Keratinocyte (primary cell): ENCODE measurements at regions not wholly inside any gene's neighbourhood (a gene's known extent, or its start where the extent isn't known, plus 50 kb on each side); places are given as distances from the start of the nearest gene placed in this dataset.

Source experiments
- DNase-seq: peaks from one replicate; pipeline ENCODE4 v3.0.0-alpha.2; 2011; ENCODE audit warnings: low read depth, missing footprints, low spot score
- FAIRE-seq: peaks from 2 replicates; lab custom pipeline; 2011; peaks lifted over from hg19 to GRCh38; lab: Jason Lieb, UNC
- H2AFZ ChIP-seq: 2 replicates; pipeline ENCODE4 v1.6.0; 2012; ENCODE audit warnings: low read length, control low read depth, inconsistent platforms; ENCODE audit not compliant: control insufficient read depth
- H3K27ac ChIP-seq: 2 replicates; pipeline ENCODE4 v1.5.1; 2011; ENCODE audit warnings: low read length; ENCODE audit not compliant: control insufficient read depth, insufficient read depth
- H3K27me3 ChIP-seq: 3 replicates; pipeline ENCODE4 v1.6.0; 2011; ENCODE audit warnings: low read length; ENCODE audit not compliant: control insufficient read depth, insufficient read depth; ENCODE audit errors: extremely low read depth
- H3K36me3 ChIP-seq, 2 experiments: 2 replicates in 1 of 2; 3 replicates in 1 of 2; pipeline ENCODE4 v1.5.1; 2011; ENCODE audit warnings: low read length in 2 of 2, mild to moderate bottlenecking in 1 of 2; ENCODE audit not compliant: control insufficient read depth in 2 of 2, insufficient read depth in 2 of 2; ENCODE audit errors: extremely low read depth in 1 of 2
- H3K4me1 ChIP-seq: 3 replicates; pipeline ENCODE4 v1.5.1; 2011; ENCODE audit warnings: low read length; ENCODE audit not compliant: control insufficient read depth, insufficient read depth; ENCODE audit errors: extremely low read depth
- H3K4me2 ChIP-seq: 3 replicates; pipeline ENCODE4 v1.6.0; 2011; ENCODE audit warnings: low read depth, low read length; ENCODE audit not compliant: control insufficient read depth, insufficient read depth; ENCODE audit errors: extremely low read depth
- H3K4me3 ChIP-seq, 3 experiments: fragments of 200-600 bp in 1 of 3; sonication (generic) in 1 of 3; 2 replicates in 2 of 3; 3 replicates in 1 of 3; pipeline ENCODE4 v1.5.1; 2011 to 2016; ENCODE audit warnings: low read length in 3 of 3, mild to moderate bottlenecking in 3 of 3, control low read depth in 2 of 3, inconsistent platforms in 1 of 3, low read depth in 1 of 3, mixed read lengths in 1 of 3, mixed run types in 1 of 3, moderate library complexity in 1 of 3; ENCODE audit not compliant: control insufficient read depth in 2 of 3, insufficient read depth in 2 of 3; ENCODE audit errors: extremely low read depth in 1 of 3
- H3K79me2 ChIP-seq: 2 replicates; pipeline ENCODE4 v1.6.0; 2012; ENCODE audit warnings: low read length; ENCODE audit not compliant: control insufficient read depth, insufficient read depth
- H3K9ac ChIP-seq: 3 replicates; pipeline ENCODE4 v1.6.0; 2011; ENCODE audit warnings: low read length; ENCODE audit not compliant: control insufficient read depth, insufficient read depth; ENCODE audit errors: extremely low read depth
- H3K9me1 ChIP-seq: 3 replicates; pipeline ENCODE4 v1.6.0; 2011; ENCODE audit warnings: low read length; ENCODE audit not compliant: control insufficient read depth, insufficient read depth; ENCODE audit errors: extremely low read depth
- H3K9me3 ChIP-seq: 2 replicates; pipeline ENCODE4 v1.5.1; 2012; ENCODE audit warnings: low read depth, low read length; ENCODE audit not compliant: control insufficient read depth
- H4K20me1 ChIP-seq: 3 replicates; pipeline ENCODE4 v1.6.0; 2011; ENCODE audit warnings: low read length; ENCODE audit not compliant: control insufficient read depth, insufficient read depth; ENCODE audit errors: extremely low read depth
- CTCF ChIP-seq, 3 experiments: IDR thresholded peaks in 1 of 3; conservative IDR thresholded peaks in 1 of 3; optimal IDR thresholded peaks in 1 of 3; 2 replicates in 2 of 3; 3 replicates in 1 of 3; pipeline versions ENCODE3 to v1.5.1; 2011; ENCODE audit warnings: low read length in 3 of 3, mild to moderate bottlenecking in 3 of 3, moderate library complexity in 2 of 3, control low read depth in 1 of 3, inconsistent platforms in 1 of 3; ENCODE audit not compliant: insufficient read depth in 2 of 3; ENCODE audit errors: extremely low read depth in 1 of 3
- EZH2 ChIP-seq: IDR thresholded peaks from one replicate; pipeline ENCODE4 v1.6.1; 2012; ENCODE audit warnings: inconsistent platforms, mild to moderate bottlenecking, low read length, moderate library complexity
- dilution Hi-C: fragments of 300-500 bp; cut with MboI; formaldehyde crosslinking; loops from one replicate; pipeline ENCODE4 v1.7.0; 2020; ENCODE audit warnings: low sequenced_read_pairs; ENCODE audit not compliant: extremely low pct_ligation_motif_present

GRCh38 chr5:60517094-60517694 lies 182.8 kb downstream of the DEPDC1B start:
- FAIRE-seq (no peak), DNase-seq (no peak)
- H3K4me1 ChIP-seq: no peaks in the 10 kb centered on the region
- H3K9me1 ChIP-seq: no peaks in the 10 kb centered on the region
- dilution Hi-C loops: no loop called here
- H3K4me2 ChIP-seq: no peak overlapping the region
- no peaks in the 10 kb centered on the region for H3K36me3 ChIP-seq
- H4K20me1 ChIP-seq: no peaks in the 10 kb centered on the region
- TF ChIP-seq EZH2 (no peak), CTCF (optimal IDR thresholded peaks at IDR 0.05 in 1 of 3, IDR thresholded peaks at IDR 0.05 in 1 of 3, conservative IDR thresholded peaks at IDR 0.05 in 1 of 3; ENCODE audit: extremely low read depth in 1 of 3, insufficient read depth in 2 of 3, low read length in 3 of 3) (no peak)
- no peaks in the 10 kb centered on the region for H3K79me2 ChIP-seq
- no peaks in the 10 kb centered on the region for H3K9me3 ChIP-seq
- H2AFZ ChIP-seq: no peak overlapping the region
- peaks cover 6% of the 10 kb centered on the region for H3K27me3 ChIP-seq
- no peak overlapping the region for H3K9ac ChIP-seq
- H3K27ac ChIP-seq: no peak overlapping the region
- no peak overlapping the region for H3K4me3 ChIP-seq

- no peaks in the 10 kb centered on the region for H3K4me1 ChIP-seq
- H3K36me3 ChIP-seq: no peaks in the 10 kb centered on the region
- FAIRE-seq (no peak), DNase-seq (no peak)
- no peaks in the 10 kb centered on the region for H3K9me1 ChIP-seq
- H3K79me2 ChIP-seq: no peaks in the 10 kb centered on the region
- no peak overlapping the region for H3K4me3 ChIP-seq
- no peak overlapping the region for H3K9ac ChIP-seq
- no peak overlapping the region for H3K27ac ChIP-seq
- H3K9me3 ChIP-seq: no peaks in the 10 kb centered on the region
- peaks cover 6% of the 10 kb centered on the region for H3K27me3 ChIP-seq
- dilution Hi-C loops: no loop called here
- no peak for TF ChIP-seq EZH2
- TF ChIP-seq CTCF (optimal IDR thresholded peaks at IDR 0.05 in 1 of 3, IDR thresholded peaks at IDR 0.05 in 1 of 3, conservative IDR thresholded peaks at IDR 0.05 in 1 of 3; ENCODE audit: extremely low read depth in 1 of 3, insufficient read depth in 2 of 3, low read length in 3 of 3): no peak
- no peaks in the 10 kb centered on the region for H4K20me1 ChIP-seq
- H2AFZ ChIP-seq: no peak overlapping the region
- H3K4me2 ChIP-seq: no peak overlapping the region
These were observed 183.3 kb downstream of the DEPDC1B start for GRCh38 chr5:60516688-60517087.
